ENCODE measurements at regions not wholly inside any gene's neighbourhood (a gene's known extent, or its start where the extent isn't known, plus 50 kb on each side); places are given as distances from the start of the nearest gene placed in this dataset.
"Not testable (repeated sequence)": the region's sequence is repeated elsewhere in the genome, so short reads cannot be mapped to it uniquely, and the experiment has no call there.

DNA sequence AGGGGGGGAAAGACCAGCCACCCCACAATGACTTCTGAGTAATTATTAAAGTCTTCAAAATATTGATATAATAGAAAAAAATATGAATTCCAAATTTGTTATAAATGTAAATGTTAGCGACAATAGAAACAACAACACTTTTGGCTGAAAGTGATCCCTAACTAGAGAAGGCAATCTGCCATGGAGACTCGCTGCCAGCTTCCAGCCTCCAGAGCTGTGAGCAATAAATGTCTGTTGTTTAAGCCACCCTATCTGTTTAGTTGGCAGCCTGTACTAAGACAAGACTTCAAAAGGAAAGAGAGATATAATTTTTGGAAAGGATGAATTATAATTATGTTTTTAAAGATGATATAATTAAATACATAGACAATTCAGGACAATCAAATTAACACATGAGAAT is 130.8 kb upstream of the HSFY2 start:
- no peak for DNase-seq

DNA sequence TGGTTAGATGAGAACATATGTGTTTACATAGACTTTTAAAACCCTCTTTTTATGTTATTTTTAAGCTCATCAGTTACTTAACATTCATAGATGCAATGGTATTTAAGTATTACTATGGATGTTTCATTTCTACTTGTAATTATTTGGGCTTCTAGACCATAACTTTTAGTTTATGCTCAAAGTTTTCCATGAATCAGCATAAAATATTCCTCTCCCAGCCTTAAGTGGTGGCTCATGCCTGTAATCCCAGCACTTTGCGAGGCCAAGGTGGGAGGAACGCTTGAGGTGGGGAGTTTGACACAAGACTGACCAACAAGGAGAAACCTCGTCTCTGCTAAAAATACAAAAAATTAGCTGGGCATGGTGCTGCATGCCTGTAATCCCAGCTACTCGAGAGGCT is 118.5 kb upstream of the HSFY2 start:
- DNase-seq, result no peak

DNA sequence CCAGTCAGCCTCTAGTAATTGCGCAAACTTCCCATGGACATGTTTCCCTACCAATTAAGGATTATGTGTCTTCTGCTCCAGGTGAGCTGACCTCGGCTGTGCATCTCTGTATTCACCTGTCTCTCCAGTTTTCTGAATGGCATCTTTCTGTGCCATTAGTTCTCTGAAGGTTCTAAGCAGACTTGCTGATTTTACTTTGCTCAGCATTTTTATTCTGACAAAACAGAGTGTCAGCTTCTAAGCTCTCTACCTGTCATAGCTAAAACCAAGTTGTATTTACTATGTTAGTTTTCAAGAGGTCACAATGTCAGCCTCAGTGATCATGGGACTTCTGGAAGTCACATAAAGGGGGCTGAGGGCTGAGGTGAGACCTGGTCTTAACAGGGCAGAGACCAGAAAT is 116.0 kb upstream of the HSFY2 start:
- DNase-seq, result no peak

DNA sequence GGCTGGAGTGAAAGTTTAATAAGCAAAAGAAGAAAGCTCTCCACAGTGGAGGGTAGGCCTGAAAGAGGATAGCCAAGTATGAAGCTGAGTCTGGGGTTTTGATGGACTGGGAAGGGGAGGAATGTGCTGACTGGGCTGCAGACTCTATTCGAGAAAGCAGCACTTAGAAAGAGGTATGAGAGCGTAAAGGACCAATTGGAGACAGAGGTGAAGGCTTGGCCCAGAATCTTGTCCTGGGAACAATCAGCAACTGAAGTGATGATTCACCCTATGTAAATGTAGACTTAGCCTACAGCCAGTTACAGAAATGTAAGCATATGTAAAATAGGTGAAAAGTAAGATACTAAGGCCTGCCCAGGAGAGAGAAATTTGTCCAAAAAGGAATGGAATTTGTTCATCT is 111.2 kb upstream of the HSFY2 start:
- DNase-seq, result peak; percentile 75

DNA sequence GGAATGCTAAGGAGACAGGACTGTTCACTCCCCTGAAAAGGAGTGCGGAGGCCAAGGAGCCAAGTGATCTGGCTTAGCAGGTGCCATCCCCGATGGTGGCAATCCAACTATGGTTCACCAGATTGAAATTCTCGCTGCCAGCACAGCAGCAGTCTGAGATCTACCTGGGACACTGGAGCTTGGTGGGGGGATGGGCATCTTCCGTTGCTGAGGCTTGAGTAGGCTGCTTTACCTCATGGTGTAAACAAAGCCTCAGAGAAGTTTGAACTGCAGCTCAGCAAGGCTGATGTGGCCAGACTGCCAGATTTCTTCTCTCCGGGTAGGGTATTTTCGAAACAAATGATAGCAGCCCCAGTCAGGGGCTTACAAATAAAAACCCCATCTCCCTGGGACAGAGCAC is 95.6 kb upstream of the HSFY2 start:
- DNase-seq, result not testable (repeated sequence)

DNA sequence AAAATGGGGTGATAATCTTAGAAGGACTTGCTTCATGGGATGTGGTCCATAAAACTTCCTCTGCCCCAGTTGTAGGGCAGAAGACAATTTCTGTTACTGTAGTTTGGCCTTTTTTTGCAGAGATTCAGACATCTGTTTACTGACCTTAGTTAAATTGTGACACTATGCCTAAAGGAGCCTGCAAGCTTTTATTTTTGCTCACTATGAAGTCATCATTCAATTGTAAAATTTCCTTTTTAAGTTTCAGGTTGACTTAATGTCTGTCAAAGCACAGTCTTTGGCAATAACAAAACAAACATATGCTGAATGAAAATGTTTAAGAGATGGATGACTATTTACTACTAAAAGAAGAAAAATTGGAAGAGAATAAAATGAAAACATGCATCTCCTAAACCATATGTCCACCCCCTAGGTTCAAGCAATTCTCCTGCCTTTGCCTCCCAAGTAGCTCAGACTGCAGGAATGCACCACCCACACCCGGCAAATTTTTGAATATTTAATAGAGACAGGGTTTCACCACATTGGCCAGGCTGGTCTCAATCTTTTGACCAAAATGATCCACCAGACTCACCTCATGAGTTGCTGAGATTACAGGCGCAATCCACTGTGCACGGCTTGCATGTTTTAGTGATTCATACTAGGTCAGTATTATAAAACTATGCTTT is 93.5 kb upstream of the HSFY2 start:
- DNase-seq, result not testable (repeated sequence)

DNA sequence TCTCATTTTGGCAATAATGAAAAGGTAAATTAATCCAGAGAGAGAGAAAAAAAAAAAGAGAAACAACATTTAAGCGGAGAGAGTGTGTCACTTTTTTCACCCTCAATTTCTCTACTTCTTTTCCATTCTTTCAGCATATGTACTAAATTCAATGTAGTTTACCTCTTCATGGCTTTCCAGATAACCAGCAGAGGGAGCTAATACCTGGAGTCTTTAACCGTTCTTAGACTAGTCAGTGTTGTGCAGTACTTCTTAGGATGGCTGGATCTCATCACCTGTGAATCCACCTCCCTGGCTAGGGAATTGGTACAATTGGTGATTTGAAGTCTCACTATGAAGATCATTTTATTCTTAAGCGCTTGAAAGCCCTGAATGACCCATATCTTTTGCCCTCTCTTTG is 87.3 kb upstream of the HSFY2 start:
- not testable (repeated sequence) for DNase-seq

DNA sequence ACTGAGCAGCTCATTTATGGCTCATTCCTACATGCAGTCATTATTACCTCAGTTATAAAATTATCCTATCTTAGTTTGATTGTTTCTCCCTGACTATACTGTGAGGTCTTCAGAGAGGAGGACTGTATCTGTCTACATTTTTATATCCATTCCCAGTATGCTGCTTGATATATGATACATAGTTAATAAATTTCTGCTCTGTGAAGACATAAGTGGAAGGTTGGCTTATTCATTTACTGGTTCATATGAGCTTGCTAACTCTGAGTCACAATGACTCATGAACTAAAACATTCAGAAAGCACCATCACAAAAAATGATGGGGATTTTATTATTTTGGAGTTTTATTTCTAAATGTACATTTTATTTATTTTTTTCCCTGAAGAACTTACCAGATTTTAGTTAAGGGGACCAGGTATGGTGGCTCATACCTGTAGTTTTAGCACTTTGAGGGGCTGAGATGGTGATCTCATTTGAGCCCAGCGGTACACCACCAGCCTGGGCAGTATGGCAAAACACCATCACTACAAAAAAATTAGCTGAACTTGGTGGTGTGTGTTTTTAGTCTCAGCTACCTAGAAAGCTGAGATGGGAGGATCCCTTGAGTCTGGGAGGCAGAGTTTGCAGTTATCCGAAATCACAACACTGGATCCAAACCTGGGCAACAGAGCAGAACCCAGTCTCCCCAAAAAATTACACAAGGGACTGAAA is 85.1 kb upstream of the HSFY2 start:
- not testable (repeated sequence) for DNase-seq

DNA sequence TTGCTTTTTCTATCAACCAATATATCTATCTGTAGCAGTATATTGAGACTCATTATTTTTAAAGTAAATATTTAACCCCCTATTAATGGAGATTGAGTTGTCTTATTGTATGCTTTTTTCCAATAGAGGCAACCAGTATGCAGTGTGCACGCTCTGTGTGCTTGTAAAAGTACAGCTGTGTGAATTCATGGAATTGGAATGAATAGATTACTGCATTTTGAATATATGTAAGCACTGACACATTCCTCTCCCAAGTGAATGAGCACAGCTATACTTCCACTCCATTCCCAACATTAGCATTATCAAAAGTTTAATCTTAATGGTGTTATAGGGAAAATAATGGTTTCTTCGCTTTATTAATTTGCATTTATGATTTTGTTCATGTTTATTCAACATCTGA is 81.6 kb upstream of the HSFY2 start:
- not testable (repeated sequence) for DNase-seq

DNA sequence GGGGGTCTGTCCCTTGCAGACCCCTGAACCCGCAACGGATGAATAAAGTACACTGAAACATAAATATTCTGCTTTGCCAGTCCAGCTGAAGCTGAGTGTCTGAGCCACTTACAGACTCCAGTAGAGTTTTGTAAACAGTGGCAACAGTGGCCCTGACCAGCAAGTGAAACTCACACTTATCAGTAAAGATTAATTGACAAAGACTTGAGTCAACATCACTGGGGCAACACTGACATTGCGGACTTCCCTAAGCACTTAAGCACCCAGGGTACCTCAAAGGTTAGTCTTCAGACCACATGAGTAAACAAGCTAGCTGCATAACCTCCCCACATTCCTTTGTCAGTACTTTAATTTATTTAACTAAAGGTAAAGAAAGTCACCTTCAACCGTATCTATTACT is 79.8 kb upstream of the HSFY2 start:
- not testable (repeated sequence) for DNase-seq

DNA sequence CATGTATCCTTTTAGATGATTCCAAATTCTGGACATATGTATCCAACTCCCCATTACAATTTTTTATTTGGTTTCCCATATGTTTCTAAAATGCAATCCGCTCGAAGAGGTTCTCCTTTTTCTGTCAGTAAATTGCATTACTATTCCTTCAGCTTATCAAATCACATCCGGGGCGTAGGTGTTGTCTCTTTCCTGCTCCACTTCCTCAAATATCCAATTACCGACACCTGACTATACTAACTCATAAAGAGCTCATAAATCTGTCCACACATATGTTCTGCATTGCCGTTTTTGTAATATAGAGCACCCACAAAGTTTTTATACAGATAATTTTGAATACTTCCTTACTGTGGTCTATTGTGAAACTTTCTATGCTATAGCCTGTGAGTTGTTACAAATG is 63.1 kb upstream of the HSFY2 start:
- not testable (repeated sequence) for DNase-seq
